Smooth muscle cell (in vitro differentiated cells): ENCODE measurements at regions not wholly inside any gene's neighbourhood (a gene's known extent, or its start where the extent isn't known, plus 50 kb on each side); places are given as distances from the start of the nearest gene placed in this dataset.

Experiments
- DNase-seq: peaks from one replicate; lab custom pipeline; 2025; ENCODE audit not compliant: unreplicated experiment; lab: John Stamatoyannopoulos, UW
- H2AFZ ChIP-seq: fragments of 200-600 bp; sonication (generic); 2 replicates; pipeline ENCODE4 v1.6.0; 2016; ENCODE audit warnings: antibody characterized with exemption, low read depth, mild to moderate bottlenecking
- H3F3A ChIP-seq: fragments of 200-600 bp; sonication (generic); 2 replicates; pipeline ENCODE4 v1.6.0; 2017; ENCODE audit warnings: antibody characterized with exemption, low read depth
- H3K27ac ChIP-seq: fragments of 200-600 bp; sonication (generic); 2 replicates; pipeline ENCODE4 v1.5.1; 2016; ENCODE audit warnings: low read depth, mild to moderate bottlenecking
- H3K27me3 ChIP-seq: fragments of 200-600 bp; sonication (generic); 2 replicates; pipeline ENCODE4 v1.6.1; 2016; ENCODE audit warnings: low read depth, mild to moderate bottlenecking
- H3K36me3 ChIP-seq: fragments of 200-600 bp; sonication (generic); 2 replicates; pipeline ENCODE4 v1.5.1; 2016; ENCODE audit warnings: low read depth
- H3K4me1 ChIP-seq: fragments of 200-600 bp; sonication (generic); 2 replicates; pipeline ENCODE4 v1.5.1; 2016; ENCODE audit warnings: low read depth
- H3K4me2 ChIP-seq: fragments of 200-600 bp; sonication (generic); 2 replicates; pipeline ENCODE4 v1.6.0; 2016; ENCODE audit warnings: mild to moderate bottlenecking
- H3K4me3 ChIP-seq: fragments of 200-600 bp; sonication (generic); 2 replicates; pipeline ENCODE4 v1.5.1; 2016; ENCODE audit warnings: mild to moderate bottlenecking
- H3K79me2 ChIP-seq: fragments of 200-600 bp; sonication (generic); 2 replicates; pipeline ENCODE4 v1.6.0; 2016; ENCODE audit warnings: low read depth, mild to moderate bottlenecking
- H3K9ac ChIP-seq: fragments of 200-600 bp; sonication (generic); 2 replicates; pipeline ENCODE4 v1.6.0; 2016; ENCODE audit warnings: low read depth
- H3K9me3 ChIP-seq: fragments of 200-600 bp; sonication (generic); replicated peaks from 2 replicates; pipeline ENCODE4 v1.5.1; 2016; ENCODE audit warnings: low read depth
- H4K20me1 ChIP-seq: fragments of 200-600 bp; sonication (generic); 2 replicates; pipeline ENCODE4 v1.6.0; 2016; ENCODE audit warnings: low read depth
- CTCF ChIP-seq: fragments of 200-600 bp; sonication (generic); IDR thresholded peaks from 2 replicates; pipeline ENCODE4 v1.5.1; 2017; ENCODE audit warnings: borderline replicate concordance, mild to moderate bottlenecking, antibody characterized with exemption; ENCODE audit not compliant: insufficient read depth, poor library complexity, severe bottlenecking
- WGBS: methylation state at CpG from one replicate; pipeline ENCODE4 v1.1.7; 2016; ENCODE audit warnings: low lambda C conversion rate; 5-methylcytosine and 5-hydroxymethylcytosine counted together

GRCh38 chr14:71753126-71753830, 179.0 kb upstream of the RGS6 start:
- H3K4me2 ChIP-seq, result peak overlapping the region; percentile 85
- H2AFZ ChIP-seq, result peak overlapping the region; percentile 36
- no peaks in the 10 kb centered on the region for H3K9me3 ChIP-seq
- H3K27me3 ChIP-seq, result no peaks in the 10 kb centered on the region
- H3F3A ChIP-seq, result no peaks in the 10 kb centered on the region
- no peaks in the 10 kb centered on the region for H4K20me1 ChIP-seq
- peak overlapping the region; percentile 37 for H3K4me3 ChIP-seq
- no peaks in the 10 kb centered on the region for H3K79me2 ChIP-seq
- WGBS, result 40% methylated on average over 21 of the region's 21 CpGs
- peak; percentile 94 for TF ChIP-seq CTCF
- H3K27ac ChIP-seq, result no peak overlapping the region
- H3K9ac ChIP-seq, result no peak overlapping the region
- H3K4me1 ChIP-seq, result peaks cover 3% of the 10 kb centered on the region
- H3K36me3 ChIP-seq, result no peaks in the 10 kb centered on the region
- peak; percentile 49 for DNase-seq

- peaks cover 3% of the 10 kb centered on the region for H3K4me1 ChIP-seq
- no peaks in the 10 kb centered on the region for H3K79me2 ChIP-seq
- H3K4me3 ChIP-seq, result no peak overlapping the region
- no peak overlapping the region for H3K9ac ChIP-seq
- H4K20me1 ChIP-seq, result no peaks in the 10 kb centered on the region
- H3K27me3 ChIP-seq, result no peaks in the 10 kb centered on the region
- no peak for TF ChIP-seq CTCF
- H3K36me3 ChIP-seq, result no peaks in the 10 kb centered on the region
- no peak overlapping the region for H2AFZ ChIP-seq
- H3K9me3 ChIP-seq, result no peaks in the 10 kb centered on the region
- H3F3A ChIP-seq, result no peaks in the 10 kb centered on the region
- H3K27ac ChIP-seq, result no peak overlapping the region
- WGBS, result 93% methylated on average over 16 of the region's 16 CpGs
- DNase-seq, result no peak
- no peak overlapping the region for H3K4me2 ChIP-seq
Observed at GRCh38 chr14:71753976-71754375, 178.3 kb upstream of the RGS6 start.

GRCh38 chr14:71754422-71755095, 177.7 kb upstream of the RGS6 start:
- no peak overlapping the region for H3K27ac ChIP-seq
- TF ChIP-seq CTCF, result no peak
- H2AFZ ChIP-seq, result no peak overlapping the region
- no peaks in the 10 kb centered on the region for H3K27me3 ChIP-seq
- H3K4me2 ChIP-seq, result no peak overlapping the region
- no peak for DNase-seq
- 83% methylated on average over 17 of the region's 17 CpGs for WGBS
- no peaks in the 10 kb centered on the region for H3K36me3 ChIP-seq
- no peaks in the 10 kb centered on the region for H4K20me1 ChIP-seq
- H3K4me3 ChIP-seq, result no peak overlapping the region
- H3K9ac ChIP-seq, result no peak overlapping the region
- no peaks in the 10 kb centered on the region for H3K79me2 ChIP-seq
- H3F3A ChIP-seq, result no peaks in the 10 kb centered on the region
- H3K9me3 ChIP-seq, result no peaks in the 10 kb centered on the region
- H3K4me1 ChIP-seq, result peaks cover 3% of the 10 kb centered on the region
